Testis (tissue), 2 donors: ENCODE measurements at regions not wholly inside any gene's neighbourhood (a gene's known extent, or its start where the extent isn't known, plus 50 kb on each side); places are given as distances from the start of the nearest gene placed in this dataset.

Experiments
- DNase-seq: peaks from one replicate; pipeline ENCODE4 v3.0.0-alpha.2; 2019
- H3K27ac ChIP-seq, 2 donors: fragments of 200-600 bp; sonication (generic); one replicate each; pipeline ENCODE4 v1.5.1; 2019
- H3K27me3 ChIP-seq: fragments of 200-600 bp; sonication (generic); one replicate; pipeline ENCODE4 v1.5.1; 2019
- H3K36me3 ChIP-seq: fragments of 200-600 bp; sonication (generic); one replicate; pipeline ENCODE4 v1.5.1; 2017; ENCODE audit warnings: low read depth; ENCODE audit errors: missing control alignments
- H3K4me1 ChIP-seq: fragments of 200-600 bp; sonication (generic); one replicate; pipeline ENCODE4 v1.5.1; 2019
- H3K4me3 ChIP-seq, 2 donors: fragments of 200-600 bp; sonication (generic); one replicate each; pipeline ENCODE4 v1.5.1; 2017 to 2019
- H3K9me3 ChIP-seq: fragments of 200-600 bp; sonication (generic); one replicate; pipeline ENCODE4 v1.5.1; 2017
- POLR2A ChIP-seq: fragments of 450-650 bp; IDR thresholded peaks from one replicate; pipeline ENCODE4 v1.6.1; 2017; ENCODE audit warnings: antibody characterized with exemption, mild to moderate bottlenecking, moderate library complexity
- WGBS, 2 donors: methylation state at CpG; one replicate each; pipeline ENCODE4 v1.1.5; 2018; 5-methylcytosine and 5-hydroxymethylcytosine counted together
- intact Hi-C: fragments of 100-400 bp; cut with DNase I; formaldehyde crosslinking; loops from one replicate; pipeline ENCODE4 v1.15.1; 2023; ENCODE audit warnings: low total_unique reads
- TF ChIP-seq, protein P1 (sequence below), 3 experiments: fragments of 450-650 bp in 2 of 3; fragments of 200-600 bp in 1 of 3; sonication (generic) in 1 of 3; IDR thresholded peaks; one replicate each; pipeline ENCODE4 v1.5.1; 2016 to 2019; ENCODE audit warnings: antibody characterized with exemption in 3 of 3, mild to moderate bottlenecking in 2 of 3, moderate library complexity in 1 of 3

DNA sequence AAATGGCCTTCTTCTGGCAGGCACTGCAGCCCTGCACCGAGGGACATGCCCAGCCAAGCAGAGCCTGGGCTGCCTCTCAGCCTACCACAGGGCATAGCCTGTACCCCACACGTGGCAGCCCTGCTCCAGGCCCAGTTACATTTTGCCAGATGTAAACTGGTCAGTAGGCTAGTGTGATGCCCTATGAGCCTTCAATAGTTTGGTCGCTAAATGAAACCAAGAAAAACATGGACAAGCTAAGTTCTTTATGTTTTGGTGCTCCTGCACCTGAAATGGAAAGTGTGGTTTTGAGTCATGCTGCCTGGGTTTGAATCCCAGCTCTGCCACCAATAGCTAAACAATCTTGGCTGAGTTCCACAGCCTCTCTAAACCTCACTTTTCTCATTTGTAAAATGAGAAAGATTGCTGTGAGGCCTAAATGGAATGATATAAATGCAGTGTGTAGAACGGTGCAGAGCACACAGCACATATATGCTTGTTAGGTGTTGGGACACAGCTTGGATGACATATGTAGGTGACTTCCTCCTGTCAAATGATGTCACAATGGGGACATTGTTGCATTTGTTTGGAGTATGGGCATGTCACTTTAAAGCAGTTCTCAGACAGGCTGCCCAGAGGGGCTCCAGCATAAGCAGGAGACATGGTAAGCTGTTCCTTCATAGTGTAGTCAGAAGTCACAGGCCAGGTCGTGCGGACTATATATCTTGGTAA, 57.4 kb downstream of the ZBTB38 start:
- Histone ChIP-seq H3K4me3 (no peak overlapping the region), H3K9me3 (no peaks in the 10 kb centered on the region), H3K4me1 (peaks cover 24% of the 10 kb centered on the region), H3K27ac (peak overlapping the region; percentile 84 to 90), H3K27me3 (no peaks in the 10 kb centered on the region), H3K36me3 (no peaks in the 10 kb centered on the region)
- DNase-seq = no peak
- intact Hi-C loops = no loop called here
- 79 to 87% methylated on average over 6 of the region's 6 CpGs for WGBS, 2 donors
- TF ChIP-seq, protein P1, sequence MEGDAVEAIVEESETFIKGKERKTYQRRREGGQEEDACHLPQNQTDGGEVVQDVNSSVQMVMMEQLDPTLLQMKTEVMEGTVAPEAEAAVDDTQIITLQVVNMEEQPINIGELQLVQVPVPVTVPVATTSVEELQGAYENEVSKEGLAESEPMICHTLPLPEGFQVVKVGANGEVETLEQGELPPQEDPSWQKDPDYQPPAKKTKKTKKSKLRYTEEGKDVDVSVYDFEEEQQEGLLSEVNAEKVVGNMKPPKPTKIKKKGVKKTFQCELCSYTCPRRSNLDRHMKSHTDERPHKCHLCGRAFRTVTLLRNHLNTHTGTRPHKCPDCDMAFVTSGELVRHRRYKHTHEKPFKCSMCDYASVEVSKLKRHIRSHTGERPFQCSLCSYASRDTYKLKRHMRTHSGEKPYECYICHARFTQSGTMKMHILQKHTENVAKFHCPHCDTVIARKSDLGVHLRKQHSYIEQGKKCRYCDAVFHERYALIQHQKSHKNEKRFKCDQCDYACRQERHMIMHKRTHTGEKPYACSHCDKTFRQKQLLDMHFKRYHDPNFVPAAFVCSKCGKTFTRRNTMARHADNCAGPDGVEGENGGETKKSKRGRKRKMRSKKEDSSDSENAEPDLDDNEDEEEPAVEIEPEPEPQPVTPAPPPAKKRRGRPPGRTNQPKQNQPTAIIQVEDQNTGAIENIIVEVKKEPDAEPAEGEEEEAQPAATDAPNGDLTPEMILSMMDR (IDR thresholded peaks at IDR 0.05) = no peak
- TF ChIP-seq POLR2A = no peak

- Histone ChIP-seq H3K36me3 (no peaks in the 10 kb centered on the region), H3K4me3 (no peak overlapping the region), H3K4me1 (peaks cover 26% of the 10 kb centered on the region), H3K27ac (peak overlapping the region; percentile 84 to 90), H3K9me3 (no peaks in the 10 kb centered on the region), H3K27me3 (no peaks in the 10 kb centered on the region)
- intact Hi-C loops = no loop called here
- TF ChIP-seq POLR2A = no peak
- TF ChIP-seq, protein P1 (IDR thresholded peaks at IDR 0.05) = no peak
- DNase-seq = peak; percentile 95
- 13 to 30% methylated on average over 9 of the region's 9 CpGs for WGBS, 2 donors
These were observed 58.2 kb downstream of the ZBTB38 start for GRCh38 chr3:141426404-141427034.

DNA sequence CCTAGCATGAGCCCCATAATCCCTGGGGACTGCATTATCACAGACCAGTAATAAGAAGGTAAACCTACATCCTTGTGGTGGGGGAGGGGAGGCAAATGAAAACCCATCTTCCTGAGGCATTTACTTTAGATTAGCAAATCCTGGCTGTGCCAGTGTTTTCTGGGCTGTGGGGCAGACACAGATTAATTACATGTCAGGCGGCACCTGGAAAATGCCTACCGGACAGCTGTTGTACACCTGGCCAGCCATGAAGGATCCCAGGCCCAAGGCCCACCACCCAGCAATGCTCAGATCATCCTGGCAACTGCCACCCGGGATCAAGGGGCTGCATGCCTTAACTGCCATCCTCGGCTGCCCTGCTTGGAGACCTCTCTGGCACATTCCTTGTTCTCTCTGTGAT, 59.1 kb upstream of the RASA2 start:
- no peak for TF ChIP-seq POLR2A
- TF ChIP-seq, protein P1 (IDR thresholded peaks at IDR 0.05) = no peak
- H3K4me3 ChIP-seq = no peak overlapping the region
- 89 to 97% methylated on average over 4 of the region's 4 CpGs for WGBS, 2 donors
- H3K27ac ChIP-seq = peak overlapping the region; percentile 84 to 90
- H3K36me3 ChIP-seq = no peaks in the 10 kb centered on the region
- no peak for DNase-seq
- no peaks in the 10 kb centered on the region for H3K27me3 ChIP-seq
- peaks cover 36% of the 10 kb centered on the region for H3K4me1 ChIP-seq
- intact Hi-C loops = no loop called here
- H3K9me3 ChIP-seq = no peaks in the 10 kb centered on the region

- intact Hi-C loops = no loop called here
These were observed 57.3 kb upstream of the RASA2 start for GRCh38 chr3:141429371-141430035.

More at GRCh38 chr3:141429371-141430035, 57.3 kb upstream of the RASA2 start:
- Histone ChIP-seq H3K9me3 (no peaks in the 10 kb centered on the region), H3K27me3 (no peaks in the 10 kb centered on the region), H3K36me3 (no peaks in the 10 kb centered on the region), H3K27ac (peak overlapping the region in 1 of 2 donors; percentile 24), H3K4me3 (no peak overlapping the region), H3K4me1 (peaks cover 36% of the 10 kb centered on the region)
- WGBS, 2 donors = 81 to 83% methylated on average over 18 of the region's 18 CpGs
- TF ChIP-seq, protein P1 (IDR thresholded peaks at IDR 0.05) = no peak
- no peak for DNase-seq
